Ishikawa (cell line): ENCODE measurements at regions not wholly inside any gene's neighbourhood (a gene's known extent, or its start where the extent isn't known, plus 50 kb on each side); places are given as distances from the start of the nearest gene placed in this dataset.

ENCODE experiments used
- TCF12 ChIP-seq: IDR thresholded peaks from 2 replicates; pipeline ENCODE4 v1.6.1; 2012; ENCODE audit warnings: low read depth
- ZBTB7A ChIP-seq: IDR thresholded peaks from 2 replicates; pipeline ENCODE4 v1.6.1; 2012; ENCODE audit warnings: low read depth

DNA sequence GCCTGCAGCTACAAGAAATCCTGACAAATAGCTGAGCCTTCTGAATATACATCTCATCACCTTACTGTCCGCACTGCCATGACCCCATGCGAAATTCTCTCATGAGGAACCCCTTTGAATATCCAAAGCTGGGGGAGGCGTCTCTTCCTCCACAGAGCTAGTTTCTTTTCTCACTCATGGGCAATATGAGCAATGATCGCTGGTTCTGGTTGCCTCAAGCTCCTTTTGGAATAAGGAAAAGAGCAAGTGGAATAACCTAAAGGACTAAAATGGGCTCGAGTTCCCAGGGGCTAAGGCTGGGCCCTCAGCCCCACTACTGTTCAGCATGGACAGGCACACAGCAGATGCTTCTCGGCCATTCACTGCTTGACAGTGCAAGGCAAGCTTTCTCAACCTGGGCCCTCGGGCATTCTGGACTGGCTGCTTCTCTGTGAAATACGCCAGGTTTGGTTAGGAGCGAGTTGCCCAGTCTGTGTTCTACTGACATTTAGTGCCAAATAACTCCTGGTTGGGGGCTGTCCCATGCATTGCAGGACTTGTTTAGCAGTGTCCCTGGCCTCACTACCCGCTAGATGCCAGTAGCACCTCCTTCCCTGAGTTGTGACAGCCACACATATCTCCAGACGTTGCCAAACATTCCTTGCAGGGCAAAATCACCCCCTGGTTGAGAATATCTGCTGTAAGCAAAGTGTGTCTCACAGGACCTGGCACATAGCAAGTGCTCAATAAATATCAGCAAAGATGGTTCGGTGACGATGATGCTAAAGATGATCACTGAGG lies 156.8 kb downstream of the CEBPB start:
- TF ChIP-seq TCF12 (no peak), ZBTB7A (no peak)
